ENCODE measurements at regions not wholly inside any gene's neighbourhood (a gene's known extent, or its start where the extent isn't known, plus 50 kb on each side); places are given as distances from the start of the nearest gene placed in this dataset.

DNA sequence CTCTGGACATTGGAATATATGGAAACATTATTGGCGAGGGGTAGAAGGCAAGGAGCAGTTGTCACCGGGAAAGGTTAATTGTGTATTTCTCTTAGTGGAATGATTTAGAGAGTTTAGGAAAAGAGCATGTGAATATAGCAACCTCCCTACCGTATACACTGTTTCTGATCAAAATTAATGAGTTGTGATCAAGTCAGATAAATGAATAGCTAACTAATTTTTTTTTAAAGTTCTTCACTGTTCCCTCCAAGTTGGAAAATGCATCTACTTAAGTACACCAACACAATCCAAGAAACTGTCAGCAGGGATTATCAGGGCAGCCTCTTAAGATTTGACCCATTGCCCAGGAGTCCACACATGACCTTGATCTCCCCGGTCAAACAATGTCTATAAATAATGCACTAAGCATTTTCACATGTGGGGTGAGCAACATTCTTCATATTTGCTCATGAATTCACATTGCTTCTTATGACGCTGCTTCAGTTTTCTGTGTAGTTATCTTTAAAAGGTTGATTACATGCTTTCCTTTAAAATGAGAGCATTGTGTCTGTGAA lies 680.8 kb upstream of the NRSN1 start:
- H3K27me3 ChIP-seq = no peaks in the 10 kb centered on the region
- TF ChIP-seq POLR2A (IDR thresholded peaks at IDR 0.05) = no peak
- TF ChIP-seq, protein P1, sequence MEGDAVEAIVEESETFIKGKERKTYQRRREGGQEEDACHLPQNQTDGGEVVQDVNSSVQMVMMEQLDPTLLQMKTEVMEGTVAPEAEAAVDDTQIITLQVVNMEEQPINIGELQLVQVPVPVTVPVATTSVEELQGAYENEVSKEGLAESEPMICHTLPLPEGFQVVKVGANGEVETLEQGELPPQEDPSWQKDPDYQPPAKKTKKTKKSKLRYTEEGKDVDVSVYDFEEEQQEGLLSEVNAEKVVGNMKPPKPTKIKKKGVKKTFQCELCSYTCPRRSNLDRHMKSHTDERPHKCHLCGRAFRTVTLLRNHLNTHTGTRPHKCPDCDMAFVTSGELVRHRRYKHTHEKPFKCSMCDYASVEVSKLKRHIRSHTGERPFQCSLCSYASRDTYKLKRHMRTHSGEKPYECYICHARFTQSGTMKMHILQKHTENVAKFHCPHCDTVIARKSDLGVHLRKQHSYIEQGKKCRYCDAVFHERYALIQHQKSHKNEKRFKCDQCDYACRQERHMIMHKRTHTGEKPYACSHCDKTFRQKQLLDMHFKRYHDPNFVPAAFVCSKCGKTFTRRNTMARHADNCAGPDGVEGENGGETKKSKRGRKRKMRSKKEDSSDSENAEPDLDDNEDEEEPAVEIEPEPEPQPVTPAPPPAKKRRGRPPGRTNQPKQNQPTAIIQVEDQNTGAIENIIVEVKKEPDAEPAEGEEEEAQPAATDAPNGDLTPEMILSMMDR (IDR thresholded peaks at IDR 0.05) = no peak
- WGBS, 4 donors = 51 to 62% (median 54%) methylated on average over 5 of the region's 5 CpGs
- H3K36me3 ChIP-seq (replicated peaks in 1 of 2) = no peaks in the 10 kb centered on the region
- H3K4me3 ChIP-seq = no peak overlapping the region
- H3K27ac ChIP-seq = no peak overlapping the region
- intact Hi-C loops (cut with DNase I) = no loop called here
- DNase-seq = no peak
- H3K9me3 ChIP-seq (replicated peaks in 1 of 3) = no peaks in the 10 kb centered on the region
- H3K4me1 ChIP-seq (replicated peaks in 1 of 2) = no peaks in the 10 kb centered on the region

DNA sequence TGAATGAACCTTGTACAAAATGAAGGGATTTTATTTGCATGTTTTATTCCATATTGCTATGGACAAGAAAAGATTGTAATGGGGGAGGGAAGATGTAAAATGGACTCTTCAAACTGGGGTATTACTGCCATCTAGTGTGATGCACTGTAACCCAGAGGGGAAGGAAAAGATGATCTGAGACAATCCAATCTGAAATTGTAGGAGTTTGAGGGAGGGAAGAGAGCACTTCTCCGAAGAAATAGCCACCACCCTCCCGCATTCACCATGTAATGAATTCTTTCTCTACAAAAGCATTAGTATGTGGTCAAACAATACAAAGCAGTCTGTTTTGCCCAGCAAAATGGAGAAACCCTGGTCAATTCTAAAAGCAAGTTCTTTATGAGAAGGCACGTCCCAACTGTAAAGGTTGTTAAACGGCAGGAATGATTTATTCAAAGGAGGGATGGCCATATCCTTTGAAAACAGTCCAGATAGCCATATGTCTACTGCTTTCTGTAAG lies 679.5 kb upstream of the NRSN1 start:
- Histone ChIP-seq H3K27me3 (no peaks in the 10 kb centered on the region), H3K27ac (no peak overlapping the region), H3K9me3 (replicated peaks in 1 of 3) (no peaks in the 10 kb centered on the region), H3K36me3 (replicated peaks in 1 of 2) (no peaks in the 10 kb centered on the region), H3K4me1 (replicated peaks in 1 of 2) (no peaks in the 10 kb centered on the region), H3K4me3 (no peak overlapping the region)
- intact Hi-C loops (cut with DNase I) = no loop called here
- DNase-seq = no peak
- WGBS, 4 donors = 31 to 49% (median 40%) methylated on average over 4 of the region's 4 CpGs
- no peak for TF ChIP-seq POLR2A (IDR thresholded peaks at IDR 0.05)
- TF ChIP-seq, protein P1 (IDR thresholded peaks at IDR 0.05) = peak in 4 of 6 experiments; percentile 6 to 26 (median 14)

DNA sequence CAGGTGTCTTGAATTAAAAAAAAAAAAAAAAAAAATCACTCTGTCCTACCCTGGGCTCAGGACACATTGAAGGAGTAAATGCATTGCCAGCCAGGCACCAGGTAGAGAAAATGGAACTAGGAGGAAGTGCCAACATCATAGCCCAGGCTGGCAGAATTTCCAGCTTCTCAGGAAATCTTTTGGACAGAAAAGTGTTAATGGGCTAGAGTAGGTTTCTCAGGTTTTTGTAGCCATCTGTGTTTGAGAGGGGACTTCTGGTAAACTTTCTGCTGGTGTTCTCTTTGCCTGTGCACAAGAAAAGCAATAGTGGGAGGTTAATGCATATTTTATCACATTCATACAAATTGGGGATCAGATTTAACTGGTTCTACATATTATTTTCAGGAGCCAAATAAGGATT lies 678.3 kb upstream of the NRSN1 start:
- intact Hi-C loops (cut with DNase I) = no loop called here
- no peak for DNase-seq
- Histone ChIP-seq H3K27ac (no peak overlapping the region), H3K4me3 (no peak overlapping the region), H3K27me3 (no peaks in the 10 kb centered on the region), H3K4me1 (replicated peaks in 1 of 2) (no peaks in the 10 kb centered on the region), H3K36me3 (replicated peaks in 1 of 2) (no peaks in the 10 kb centered on the region), H3K9me3 (replicated peaks in 1 of 3) (no peaks in the 10 kb centered on the region)
- TF ChIP-seq POLR2A (IDR thresholded peaks at IDR 0.05) = no peak
- TF ChIP-seq, protein P1 (IDR thresholded peaks at IDR 0.05) = no peak

DNA sequence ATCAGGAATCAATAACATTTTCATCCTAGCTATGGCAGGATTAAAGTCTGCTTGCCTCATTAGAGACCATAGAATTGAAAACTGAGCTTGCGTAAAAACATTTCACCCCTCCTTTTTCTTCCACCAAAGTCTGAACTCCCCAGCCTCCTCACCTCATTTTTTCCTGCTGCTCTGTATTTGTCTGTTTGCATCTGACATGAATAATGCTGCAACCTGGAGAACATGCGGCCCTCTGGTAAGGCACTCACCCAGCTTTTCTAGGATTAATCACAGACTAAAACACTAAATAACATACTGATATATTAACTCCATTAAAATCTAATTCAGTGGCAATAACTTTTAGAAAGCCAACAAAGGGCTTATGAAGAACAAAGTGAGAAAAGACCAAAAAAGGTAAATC lies 677.7 kb upstream of the NRSN1 start:
- Histone ChIP-seq H3K4me1 (replicated peaks in 1 of 2) (no peaks in the 10 kb centered on the region), H3K36me3 (replicated peaks in 1 of 2) (no peaks in the 10 kb centered on the region), H3K4me3 (no peak overlapping the region), H3K9me3 (replicated peaks in 1 of 3) (no peaks in the 10 kb centered on the region), H3K27ac (no peak overlapping the region), H3K27me3 (no peaks in the 10 kb centered on the region)
- intact Hi-C loops (cut with DNase I) = no loop called here
- 79 to 90% (median 83%) methylated on average over 2 of the region's 2 CpGs for WGBS, 4 donors
- DNase-seq = no peak
- TF ChIP-seq, protein P1 (IDR thresholded peaks at IDR 0.05) = no peak
- no peak for TF ChIP-seq POLR2A (IDR thresholded peaks at IDR 0.05)
